ENCODE measurements at regions not wholly inside any gene's neighbourhood (a gene's known extent, or its start where the extent isn't known, plus 50 kb on each side); places are given as distances from the start of the nearest gene placed in this dataset.
"Not testable (repeated sequence)": the region's sequence is repeated elsewhere in the genome, so short reads cannot be mapped to it uniquely, and the experiment has no call there.

DNA sequence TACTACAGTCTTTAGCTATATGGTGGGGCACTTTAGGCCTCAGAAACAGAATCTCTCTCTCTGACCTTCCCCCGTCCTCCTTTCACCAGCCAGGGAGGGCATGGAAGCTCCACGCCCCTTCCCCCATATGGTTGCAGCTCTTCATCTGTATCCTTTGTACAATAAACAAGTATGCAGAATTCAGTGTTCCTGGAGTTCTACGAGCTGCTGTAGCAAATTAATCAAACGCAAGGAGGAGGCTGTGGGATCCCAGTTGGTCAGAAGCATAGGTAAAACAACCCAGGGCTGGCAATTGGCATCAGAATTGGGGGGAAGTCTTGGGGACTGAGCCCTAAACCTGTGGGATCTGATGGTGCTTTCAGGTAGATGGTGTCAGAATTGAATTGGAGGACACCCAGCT is 163.7 kb upstream of the NLRP1 start:
- DNase-seq (ENCODE audit: low spot score): no peak

DNA sequence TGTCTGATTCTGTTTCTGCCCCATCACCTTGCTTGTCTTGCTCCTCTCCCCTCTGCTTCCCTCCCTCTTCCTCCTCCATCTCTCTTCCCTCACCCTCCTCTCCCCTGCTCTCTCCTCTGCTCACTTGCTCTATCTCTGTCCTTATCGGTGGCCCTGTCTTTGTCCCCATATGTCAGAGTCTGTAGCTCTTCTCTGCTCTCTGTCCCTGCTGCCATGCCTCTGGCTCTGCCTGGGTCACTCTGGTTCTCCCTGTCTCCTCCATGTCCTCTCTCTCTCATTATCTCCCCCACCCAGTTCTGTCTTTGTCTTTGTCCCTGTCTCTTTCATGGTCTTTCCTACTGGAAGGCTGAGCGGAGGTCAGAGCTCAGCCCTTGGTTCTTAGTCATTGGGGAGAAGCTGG is 169.1 kb upstream of the NLRP1 start:
- no peak for DNase-seq (ENCODE audit: low spot score)

DNA sequence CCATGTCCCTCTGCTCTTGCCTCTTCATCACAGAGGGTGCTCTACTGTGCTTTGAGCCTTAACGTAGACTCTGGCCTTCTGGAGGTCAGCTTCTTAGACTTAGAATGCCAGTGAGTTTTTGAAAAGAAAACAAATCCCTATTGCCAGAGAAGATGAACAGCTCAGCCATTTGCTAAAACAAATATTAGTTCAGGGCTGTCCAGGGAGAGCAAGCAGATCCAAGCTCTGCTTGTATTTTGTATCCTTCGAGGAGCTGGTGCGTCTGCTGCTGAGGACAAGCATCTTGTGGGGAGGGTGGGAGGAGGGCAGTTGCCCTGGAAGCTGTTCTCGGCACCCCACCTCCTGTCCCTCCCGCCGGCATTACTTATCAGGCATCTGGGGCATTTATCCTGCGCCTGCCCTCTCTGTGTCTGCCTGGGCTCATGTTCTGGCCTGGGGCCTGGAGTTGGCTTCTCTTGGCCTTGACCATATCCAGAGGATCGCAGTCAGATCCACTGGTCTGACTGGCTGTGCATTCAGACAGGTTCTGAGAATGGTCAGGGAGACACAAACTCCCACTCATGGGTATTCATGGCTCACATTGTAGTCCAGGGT is 173.1 kb upstream of the NLRP1 start:
- no peak for DNase-seq (ENCODE audit: low spot score)

DNA sequence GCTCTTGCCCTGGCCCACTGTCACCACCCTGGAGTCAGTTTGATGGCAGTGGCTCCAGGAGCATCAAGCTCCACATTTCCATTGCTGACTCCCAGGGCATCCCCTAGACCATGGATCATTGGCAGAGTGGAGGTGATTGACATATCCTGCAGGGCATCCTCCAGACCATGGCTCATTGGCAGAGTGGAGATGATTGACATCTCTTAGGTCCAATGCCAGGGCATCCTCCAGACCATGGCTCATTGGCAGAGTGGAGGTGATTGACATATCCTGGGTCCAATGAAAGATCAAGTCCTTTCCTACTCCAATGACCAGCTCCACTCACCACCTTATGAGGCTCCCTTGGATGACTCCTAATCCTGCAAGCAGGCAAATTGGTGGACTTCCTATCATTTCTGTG is 174.3 kb upstream of the NLRP1 start:
- DNase-seq (ENCODE audit: low spot score): no peak

DNA sequence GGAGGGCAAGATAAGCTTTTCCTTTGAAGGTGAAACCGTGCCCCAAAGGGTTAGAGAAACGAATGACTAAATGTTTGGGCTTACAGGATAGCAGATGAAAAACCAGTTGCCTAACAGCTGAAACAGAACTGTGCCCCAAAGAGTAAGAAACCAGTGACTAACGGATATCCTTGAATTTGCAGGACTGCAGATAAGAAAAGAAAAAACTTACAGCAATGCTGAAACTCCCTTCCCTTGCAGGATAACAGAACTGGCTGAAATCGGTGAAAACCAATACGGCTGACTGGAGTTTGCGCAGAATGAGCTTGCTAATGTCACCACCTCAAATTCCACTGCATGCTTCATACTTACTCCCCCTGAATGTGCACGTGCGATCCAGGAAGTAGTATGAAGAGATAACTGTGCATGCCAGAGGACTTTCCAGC is 175.2 kb upstream of the NLRP1 start:
- no peak for DNase-seq (ENCODE audit: low spot score)

DNA sequence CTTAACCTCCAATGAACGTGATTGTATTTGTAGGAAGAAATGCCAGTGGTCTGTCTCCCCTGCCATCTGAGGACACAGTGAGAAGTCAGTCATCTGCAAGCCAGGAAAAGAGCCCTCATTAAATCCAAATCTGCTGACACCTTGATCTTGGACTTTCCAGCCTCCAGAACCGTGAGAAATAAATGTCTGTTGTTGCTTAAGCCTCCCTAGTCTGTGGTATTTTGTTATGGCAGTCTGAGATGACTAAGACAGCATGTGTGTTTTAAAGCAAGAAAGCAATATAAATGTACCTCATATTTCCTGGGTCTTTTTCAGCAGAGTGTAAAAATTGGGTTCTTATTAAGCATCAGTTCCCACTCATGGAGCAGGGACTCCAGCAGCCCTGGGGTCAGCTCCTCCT is 177.9 kb upstream of the NLRP1 start:
- DNase-seq (ENCODE audit: low spot score): no peak

DNA sequence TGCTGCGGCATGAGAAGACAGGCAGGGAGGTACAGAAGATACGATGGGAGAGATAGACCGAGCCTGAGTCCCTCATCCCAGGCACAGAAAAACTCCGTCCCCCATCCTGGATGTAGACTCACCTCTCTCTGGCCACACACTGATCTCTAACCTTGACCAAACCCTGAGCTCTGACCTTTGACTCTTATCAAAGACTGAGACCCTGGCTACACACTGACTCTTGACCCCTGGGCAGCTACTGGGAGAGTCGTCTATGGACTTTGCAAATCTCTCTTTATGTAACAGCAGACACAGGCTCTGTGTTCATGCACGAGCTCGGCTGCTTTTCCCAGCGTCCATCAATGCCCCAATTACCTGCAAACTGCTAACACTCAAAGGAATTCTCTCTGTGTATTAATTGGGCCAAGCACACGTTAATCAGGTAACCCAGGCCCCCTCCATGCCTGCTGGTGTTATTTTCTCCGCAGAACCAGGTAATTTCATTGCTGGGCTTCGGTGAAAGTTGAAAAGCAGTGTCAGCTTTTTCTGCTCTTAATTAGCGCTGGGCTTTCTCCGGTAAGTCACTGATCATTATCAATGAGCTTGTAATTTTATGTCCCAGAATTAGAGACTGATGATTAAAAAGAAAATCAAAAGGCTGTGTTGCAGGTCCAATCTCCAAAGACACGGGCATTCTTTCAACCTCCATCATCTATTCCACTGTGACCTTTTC is 179.4 kb upstream of the NLRP1 start:
- DNase-seq (ENCODE audit: low spot score): no peak

DNA sequence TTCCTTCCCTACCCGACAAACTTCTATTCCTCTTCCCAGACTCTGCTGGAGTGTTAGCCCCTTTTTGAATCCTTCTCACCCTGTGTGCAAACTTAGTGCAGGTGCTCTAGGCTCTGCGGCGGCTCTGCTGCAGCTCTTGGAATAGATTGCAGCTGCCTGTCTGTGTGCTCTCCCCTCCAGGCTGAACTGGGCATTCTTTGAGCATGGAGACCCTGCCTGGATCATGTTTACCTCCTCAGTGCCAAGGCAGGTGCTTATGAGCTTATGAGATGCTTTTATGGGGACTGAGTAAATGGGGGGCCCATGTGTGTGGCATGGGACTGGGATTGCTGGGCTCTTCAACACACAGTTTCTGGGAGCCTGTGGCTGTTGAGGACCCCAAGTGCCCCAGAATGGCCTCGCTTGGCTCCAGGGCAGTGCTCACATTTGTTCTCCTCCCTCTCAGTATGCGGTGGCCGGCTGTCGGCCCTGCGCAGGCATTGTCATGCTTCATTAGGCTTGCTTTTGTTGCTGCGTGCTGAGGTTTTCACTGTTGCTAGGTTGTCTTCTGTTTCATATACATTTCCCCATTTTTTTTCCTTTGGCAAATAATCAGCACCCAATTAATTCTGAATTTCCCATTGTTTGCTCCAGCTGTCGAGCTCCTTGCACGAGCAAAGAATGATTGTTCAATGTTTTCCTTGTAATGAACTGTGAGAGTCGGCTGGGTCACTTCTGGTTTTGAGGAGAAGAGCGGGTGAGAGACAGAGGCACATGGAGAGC is 185.5 kb upstream of the NLRP1 start:
- no peak for DNase-seq (ENCODE audit: low spot score)

DNA sequence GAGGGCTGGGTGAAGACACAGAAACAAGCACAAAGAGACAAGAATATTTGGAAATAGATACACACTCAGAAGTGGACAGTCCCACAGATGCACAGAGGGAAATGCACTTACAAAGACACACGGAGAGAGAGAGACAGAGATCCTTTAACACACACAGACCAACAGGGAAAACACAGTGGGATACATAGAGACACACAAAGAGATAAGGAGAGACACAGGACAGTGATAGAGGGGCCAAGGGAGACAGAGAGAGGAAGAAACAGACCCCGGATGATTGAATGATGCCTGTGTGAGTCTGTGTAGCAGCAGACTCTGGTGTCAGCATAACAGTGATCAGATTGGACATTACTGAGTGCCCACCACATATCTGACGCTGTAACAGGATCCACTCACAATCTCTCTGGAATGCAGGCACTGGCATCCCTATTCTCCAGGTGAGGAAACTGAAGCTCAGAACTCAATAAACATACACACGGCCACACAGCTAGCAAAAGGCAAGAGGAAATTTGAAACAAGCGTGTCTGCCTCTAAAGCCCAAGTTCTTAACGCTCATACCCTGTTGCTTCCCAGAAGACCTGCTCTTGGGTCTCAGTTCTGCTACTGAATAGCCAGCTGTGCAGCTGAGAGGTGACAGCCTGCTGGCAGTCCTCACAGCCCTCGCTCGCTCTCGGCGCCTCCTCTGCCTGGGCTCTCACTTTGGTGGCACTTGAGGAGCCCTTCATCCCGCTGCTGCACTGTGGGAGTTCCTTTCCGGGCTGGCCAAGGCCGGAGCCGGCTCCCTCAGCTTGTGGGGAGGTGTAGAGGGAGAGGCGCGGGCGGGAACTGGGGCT is 186.3 kb upstream of the NLRP1 start:
- no peak for DNase-seq (ENCODE audit: low spot score)

DNA sequence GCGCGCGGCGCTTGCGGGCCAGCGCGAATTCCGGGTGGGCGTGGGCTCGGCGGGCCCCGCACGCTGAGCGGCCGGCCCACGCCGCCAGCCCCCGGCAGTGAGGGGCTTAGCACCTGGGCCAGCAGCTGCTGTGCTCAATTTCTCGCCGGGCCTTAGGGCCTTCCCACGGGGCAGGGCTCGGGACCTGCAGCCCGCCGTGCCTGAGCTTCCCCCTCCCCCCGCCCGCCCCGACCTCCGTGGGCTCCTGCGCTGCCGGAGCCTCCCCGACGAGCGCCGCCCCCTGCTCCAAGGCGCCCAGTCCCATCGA is 186.9 kb upstream of the NLRP1 start:
- DNase-seq (ENCODE audit: low spot score): not testable (repeated sequence)

DNA sequence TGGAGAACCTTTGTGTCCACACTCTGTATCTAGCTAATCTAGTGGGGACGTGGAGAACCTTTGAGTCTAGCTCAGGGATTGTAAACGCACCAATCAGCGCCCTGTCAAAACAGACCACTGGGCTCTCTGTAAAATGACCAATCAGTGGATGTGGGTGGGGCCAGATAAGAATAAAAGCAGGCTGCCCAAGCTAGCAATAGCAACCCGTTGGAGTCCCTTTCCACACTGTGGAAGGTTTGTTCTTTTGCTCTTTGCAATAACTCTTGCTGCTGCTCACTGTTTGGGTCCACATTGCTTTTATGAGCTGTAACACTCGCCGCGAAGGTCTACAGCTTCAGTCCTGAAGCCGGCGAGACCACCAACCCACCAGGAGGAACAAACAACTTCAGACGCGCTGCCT is 187.7 kb upstream of the NLRP1 start:
- DNase-seq (ENCODE audit: low spot score): not testable (repeated sequence)

DNA sequence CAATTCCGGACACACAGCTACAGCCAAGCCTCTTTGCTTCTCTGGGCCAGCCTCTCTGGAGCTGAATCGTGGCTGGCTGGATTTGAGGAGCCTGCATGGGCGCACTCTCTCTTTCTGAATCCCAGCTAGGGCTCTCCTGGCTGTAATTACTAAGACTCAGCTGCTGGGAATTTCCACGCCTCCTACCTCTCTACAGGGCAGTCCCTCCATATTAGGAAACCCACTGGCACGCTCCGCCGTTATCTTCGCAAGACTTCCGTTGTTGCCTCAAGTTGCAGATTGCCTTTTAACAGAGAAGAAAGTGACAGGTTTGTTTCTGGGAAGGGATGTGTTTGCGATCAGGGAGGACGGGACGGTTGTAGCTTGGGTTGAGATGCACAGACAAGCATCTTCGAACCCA is 188.4 kb upstream of the NLRP1 start:
- DNase-seq (ENCODE audit: low spot score): no peak

DNA sequence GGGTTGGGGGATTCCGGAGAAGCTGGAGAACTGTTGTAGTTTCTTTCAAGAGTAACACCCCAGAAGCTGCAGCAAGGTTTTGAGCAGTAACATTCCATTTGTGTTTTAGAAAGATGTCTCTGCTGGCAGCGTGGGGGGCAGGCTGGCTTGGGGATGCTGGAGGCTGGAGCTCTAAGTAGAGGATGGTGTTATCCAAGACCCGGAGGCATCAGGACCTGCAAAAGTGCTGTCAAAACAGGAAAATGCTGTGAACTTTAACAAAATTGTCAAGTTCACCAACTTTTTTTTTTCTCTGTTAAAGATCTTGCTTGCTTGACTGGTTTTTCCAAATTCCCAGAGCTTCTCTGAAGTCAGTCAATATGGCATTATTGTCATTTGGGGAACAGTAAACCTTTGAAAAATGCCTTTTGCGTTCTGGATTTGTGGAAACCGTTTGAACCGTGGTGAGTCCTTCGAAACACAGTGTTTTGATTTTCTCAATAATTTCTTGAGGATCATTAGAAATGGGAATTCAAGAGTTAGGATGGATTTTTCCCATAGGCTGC is 189.6 kb upstream of the NLRP1 start:
- DNase-seq (ENCODE audit: low spot score): no peak

DNA sequence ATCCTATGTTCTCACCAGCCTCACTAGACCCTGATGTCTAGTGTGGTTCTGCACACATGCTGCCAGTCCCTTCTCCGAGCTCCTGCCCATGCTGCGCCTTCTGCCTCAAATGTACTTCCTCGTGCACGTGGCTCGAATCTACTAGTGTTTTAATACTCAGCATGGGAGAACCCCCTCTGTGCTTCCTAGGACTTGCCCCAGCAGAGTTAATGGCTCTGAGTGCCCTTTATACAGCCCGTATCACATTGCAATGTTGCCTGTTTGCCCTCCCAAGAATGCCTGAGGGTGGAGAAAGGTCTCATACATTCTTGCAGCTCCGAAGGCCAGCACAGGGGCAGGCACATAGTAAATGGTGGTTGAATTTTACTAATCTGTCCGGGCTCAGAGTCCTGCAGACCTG is 190.8 kb upstream of the NLRP1 start:
- DNase-seq (ENCODE audit: low spot score): no peak

DNA sequence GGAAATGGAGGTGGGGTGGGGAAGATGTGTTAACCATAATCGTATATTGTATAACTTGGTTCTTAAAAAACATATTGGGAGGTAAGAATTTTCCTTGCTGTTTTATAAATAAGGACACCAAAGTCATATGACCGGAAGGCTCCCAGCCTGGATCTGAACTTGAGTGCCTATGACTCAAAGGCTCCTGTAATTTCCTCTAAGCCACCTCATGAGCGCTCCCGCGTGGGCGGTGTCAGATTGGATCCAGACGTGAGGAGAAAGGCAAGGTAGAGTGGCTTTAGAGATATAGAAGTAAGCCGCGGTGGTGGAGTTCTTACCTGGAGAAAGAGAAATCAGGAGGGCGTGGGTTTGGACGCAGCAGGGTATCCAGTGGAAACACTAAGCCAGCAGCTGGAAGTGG is 196.2 kb upstream of the NLRP1 start:
- DNase-seq (ENCODE audit: low spot score): peak; percentile 35

DNA sequence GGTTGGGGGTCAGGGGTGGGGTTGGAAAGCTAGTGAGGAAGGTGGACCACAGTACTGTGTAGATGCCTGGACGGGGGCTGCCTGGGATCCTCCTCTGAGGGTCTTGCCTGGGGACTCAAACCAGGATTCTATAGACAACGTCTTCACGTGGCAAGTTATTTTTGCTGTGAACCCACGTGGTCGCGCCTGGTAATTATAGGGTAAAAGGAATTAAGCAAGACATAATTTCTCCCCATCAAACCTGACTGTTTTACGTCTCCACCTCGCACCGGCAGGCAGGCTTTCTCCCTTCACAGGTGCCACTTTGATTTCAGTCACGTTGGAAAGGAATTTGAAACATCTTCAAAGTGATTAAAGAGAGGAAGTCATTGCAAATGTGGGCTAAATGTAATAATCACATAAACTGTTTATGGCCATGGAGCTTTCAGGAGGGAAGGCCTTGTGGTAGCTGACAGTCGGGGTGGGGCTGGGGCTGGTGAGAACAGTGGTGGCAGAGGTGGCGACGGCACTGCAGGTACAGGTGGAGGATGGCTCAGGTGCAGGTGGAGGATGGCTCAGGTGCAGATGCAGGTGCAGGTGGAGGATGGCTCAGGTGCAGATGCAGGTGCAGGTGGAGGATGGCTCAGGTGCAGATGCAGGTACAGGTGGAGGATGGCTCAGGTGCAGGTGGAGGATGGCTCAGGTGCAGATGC is 197.1 kb upstream of the NLRP1 start:
- no peak for DNase-seq (ENCODE audit: low spot score)

DNA sequence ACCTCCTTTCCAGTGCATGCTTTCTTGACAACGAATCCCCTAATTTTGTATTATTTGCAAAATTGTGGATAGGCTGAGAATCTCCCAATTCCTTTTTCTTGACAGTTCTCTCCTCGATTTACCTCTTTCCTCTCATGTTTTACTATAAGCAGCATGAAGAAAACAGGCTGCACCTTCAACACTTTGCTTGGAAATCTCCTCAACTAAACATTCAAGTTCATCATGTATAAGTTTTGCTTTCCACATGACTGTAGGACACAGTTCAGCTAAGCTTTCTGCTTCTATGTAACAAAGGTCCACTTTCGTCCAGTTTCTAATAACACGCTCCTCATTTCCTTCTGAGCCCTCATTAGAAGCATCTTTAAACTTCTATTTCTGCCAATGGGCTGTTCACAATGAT is 199.0 kb upstream of the NLRP1 start:
- DNase-seq (ENCODE audit: low spot score): no peak

DNA sequence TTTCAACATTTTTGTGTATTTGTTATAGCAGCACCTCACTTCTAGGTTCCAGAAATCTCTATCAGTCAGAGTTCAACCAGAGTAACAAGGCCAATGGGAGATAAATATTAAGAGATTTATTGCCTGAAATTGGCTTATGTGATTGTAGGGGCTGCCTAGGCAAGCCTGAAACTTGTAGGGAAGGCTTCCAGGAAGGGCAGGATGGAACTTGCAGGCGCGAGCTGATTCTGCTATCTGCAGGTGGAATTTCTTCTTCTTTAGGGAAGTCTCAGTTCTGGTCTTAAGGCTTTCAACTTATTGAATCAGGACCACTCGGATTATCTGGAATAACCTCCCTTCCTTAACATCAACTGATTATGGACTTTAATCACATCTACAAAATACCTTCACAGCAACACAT is 199.5 kb upstream of the NLRP1 start:
- DNase-seq (ENCODE audit: low spot score): no peak

DNA sequence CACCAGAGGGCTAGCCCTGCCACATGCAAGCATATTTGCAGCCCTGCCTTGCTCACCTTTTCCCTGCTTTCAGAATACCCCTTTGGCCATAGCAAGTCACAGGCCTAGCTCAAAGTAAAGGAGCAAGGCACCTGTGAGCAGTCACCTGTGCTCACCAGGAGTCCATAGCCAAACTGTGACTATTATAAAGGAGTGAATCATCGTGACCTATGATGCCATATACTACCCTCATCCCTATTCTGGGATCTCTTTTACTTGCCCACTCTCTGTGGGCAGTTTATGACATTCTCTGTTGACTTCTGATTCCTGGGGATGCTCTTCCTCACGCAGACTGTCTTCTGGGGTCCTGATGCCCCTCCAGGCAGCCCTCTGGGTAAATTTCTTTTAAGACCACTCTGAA is 200.5 kb upstream of the NLRP1 start:
- no peak for DNase-seq (ENCODE audit: low spot score)

DNA sequence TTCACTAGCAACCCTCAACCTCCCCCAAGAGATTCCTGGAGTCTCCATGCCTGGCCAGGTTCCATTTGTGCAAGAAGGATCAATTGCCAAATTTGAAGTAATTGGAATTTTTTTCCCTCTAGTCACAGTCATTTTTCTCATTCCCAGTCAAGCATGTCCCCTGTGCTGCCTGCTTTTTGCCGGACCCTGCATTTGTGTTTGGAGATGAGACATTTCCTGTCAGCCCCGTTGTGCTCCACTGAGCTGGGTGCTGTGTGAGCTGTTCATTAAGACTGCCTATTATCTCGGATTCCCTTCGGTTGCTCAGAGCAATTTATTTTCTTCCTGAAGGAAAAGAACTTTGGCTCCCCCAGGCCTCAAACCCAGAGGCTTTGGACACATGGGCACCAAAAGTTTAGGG is 201.0 kb upstream of the NLRP1 start:
- DNase-seq (ENCODE audit: low spot score): peak; percentile 26

DNA sequence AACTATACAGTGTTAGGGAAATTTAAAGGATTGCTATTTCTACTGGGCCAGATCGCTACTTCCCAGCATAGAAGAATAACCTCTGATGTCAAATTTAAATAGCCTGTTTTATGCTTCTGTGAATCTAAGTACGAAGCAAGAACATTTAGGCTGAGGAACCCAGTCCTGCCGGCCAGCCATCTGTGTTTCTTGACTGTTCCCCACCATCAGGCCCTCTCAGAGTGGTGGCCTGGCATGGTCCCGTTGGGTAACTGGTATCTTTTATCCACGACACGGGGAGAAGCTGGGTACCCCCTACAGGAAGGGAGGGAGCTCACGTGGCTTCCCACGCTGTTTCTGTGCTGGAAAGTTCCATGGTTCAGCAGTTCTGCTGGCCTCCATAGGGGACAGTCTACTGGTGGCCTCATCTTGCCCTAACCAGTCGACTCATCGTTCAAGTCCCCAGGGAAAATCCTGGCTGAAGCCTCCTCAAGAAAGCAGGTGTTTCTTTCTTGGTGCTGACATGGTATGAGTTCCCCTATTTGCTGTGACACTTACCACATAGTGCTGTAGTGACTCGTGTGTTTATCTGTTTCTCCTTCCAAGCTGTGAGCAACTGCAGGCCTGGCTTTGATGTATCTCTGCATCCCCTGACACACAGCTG is 201.7 kb upstream of the NLRP1 start:
- peak; percentile 22 for DNase-seq (ENCODE audit: low spot score)
